Neural cell (in vitro differentiated cells): ENCODE measurements at regions not wholly inside any gene's neighbourhood (a gene's known extent, or its start where the extent isn't known, plus 50 kb on each side); places are given as distances from the start of the nearest gene placed in this dataset.

Experiments
- EP300 ChIP-seq: fragments of 450-650 bp; conservative IDR thresholded peaks from 2 replicates; pipeline ENCODE4 v1.6.1; 2014; ENCODE audit warnings: antibody characterized with exemption, mild to moderate bottlenecking, moderate library complexity; ENCODE audit not compliant: poor library complexity, severe bottlenecking
- EZH2 ChIP-seq: fragments of 200-600, 300-800 bp; shearing (Covaris generic), sonication (generic); IDR thresholded peaks from 2 replicates; pipeline ENCODE4 v1.6.1; 2014; ENCODE audit warnings: antibody characterized with exemption, low read length, borderline replicate concordance, mild to moderate bottlenecking; ENCODE audit not compliant: insufficient read depth, poor library complexity, severe bottlenecking
- POLR2AphosphoS5 ChIP-seq: IDR thresholded peaks from 2 replicates; pipeline ENCODE4 v1.6.1; 2012
- RAD21 ChIP-seq: fragments of 450-650 bp; conservative IDR thresholded peaks from 2 replicates; pipeline ENCODE4 v1.6.1; 2014; ENCODE audit warnings: antibody characterized with exemption, mild to moderate bottlenecking, moderate library complexity
- REST ChIP-seq: IDR thresholded peaks from 2 replicates; pipeline ENCODE4 v1.6.1; 2012; ENCODE audit warnings: borderline replicate concordance
- TF ChIP-seq, protein P1 (sequence below): fragments of 450-650 bp; IDR thresholded peaks from 2 replicates; pipeline ENCODE4 v1.5.1; 2014; ENCODE audit warnings: antibody characterized with exemption, mild to moderate bottlenecking, moderate library complexity; ENCODE audit not compliant: poor library complexity, severe bottlenecking

DNA sequence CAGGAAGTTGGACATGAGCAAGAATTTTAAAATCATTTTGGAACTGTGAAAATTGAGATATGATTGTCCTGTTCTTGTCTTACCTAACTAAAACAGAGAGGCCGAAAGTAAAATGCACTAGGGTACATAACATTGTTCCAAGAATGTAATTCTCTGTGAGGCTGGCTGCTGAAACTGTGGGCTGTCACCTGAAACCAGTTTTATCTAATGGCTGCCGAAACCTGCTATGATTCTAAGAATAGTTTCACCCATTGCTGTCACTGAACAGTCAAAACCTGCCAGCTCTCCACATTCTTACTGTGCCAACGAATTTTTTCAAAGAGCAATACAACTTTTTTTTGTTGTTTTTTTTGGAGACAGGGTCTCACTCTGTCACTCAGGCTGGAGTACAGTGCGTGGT is 119.3 kb upstream of the ZSWIM2 start:
- TF ChIP-seq, protein P1, sequence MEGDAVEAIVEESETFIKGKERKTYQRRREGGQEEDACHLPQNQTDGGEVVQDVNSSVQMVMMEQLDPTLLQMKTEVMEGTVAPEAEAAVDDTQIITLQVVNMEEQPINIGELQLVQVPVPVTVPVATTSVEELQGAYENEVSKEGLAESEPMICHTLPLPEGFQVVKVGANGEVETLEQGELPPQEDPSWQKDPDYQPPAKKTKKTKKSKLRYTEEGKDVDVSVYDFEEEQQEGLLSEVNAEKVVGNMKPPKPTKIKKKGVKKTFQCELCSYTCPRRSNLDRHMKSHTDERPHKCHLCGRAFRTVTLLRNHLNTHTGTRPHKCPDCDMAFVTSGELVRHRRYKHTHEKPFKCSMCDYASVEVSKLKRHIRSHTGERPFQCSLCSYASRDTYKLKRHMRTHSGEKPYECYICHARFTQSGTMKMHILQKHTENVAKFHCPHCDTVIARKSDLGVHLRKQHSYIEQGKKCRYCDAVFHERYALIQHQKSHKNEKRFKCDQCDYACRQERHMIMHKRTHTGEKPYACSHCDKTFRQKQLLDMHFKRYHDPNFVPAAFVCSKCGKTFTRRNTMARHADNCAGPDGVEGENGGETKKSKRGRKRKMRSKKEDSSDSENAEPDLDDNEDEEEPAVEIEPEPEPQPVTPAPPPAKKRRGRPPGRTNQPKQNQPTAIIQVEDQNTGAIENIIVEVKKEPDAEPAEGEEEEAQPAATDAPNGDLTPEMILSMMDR = no peak
- TF ChIP-seq POLR2AphosphoS5 (no peak), EP300 (no peak), REST (no peak), EZH2 (no peak), RAD21 (no peak)
